ENCODE measurements at regions not wholly inside any gene's neighbourhood (a gene's known extent, or its start where the extent isn't known, plus 50 kb on each side); places are given as distances from the start of the nearest gene placed in this dataset.

GRCh38 chr4:123750044-123750443, 353.4 kb downstream of the SPRY1 start:
- TF ChIP-seq POLR2AphosphoS5 (IDR thresholded peaks at IDR 0.05; ENCODE audit: low read depth, low read length), result no peak
- no peak for TF ChIP-seq TAF1 (IDR thresholded peaks at IDR 0.05; ENCODE audit: borderline replicate concordance, low read depth, low read length)
- TF ChIP-seq POLR2A (IDR thresholded peaks at IDR 0.05; ENCODE audit: low read depth, low read length), result no peak

Data from GM12892 (cell line).